ENCODE measurements at regions not wholly inside any gene's neighbourhood (a gene's known extent, or its start where the extent isn't known, plus 50 kb on each side); places are given as distances from the start of the nearest gene placed in this dataset.

- H3K36me3 ChIP-seq = no peaks in the 10 kb centered on the region
- H3K27ac ChIP-seq = no peak overlapping the region
- no peak overlapping the region for H3K4me3 ChIP-seq
- no peaks in the 10 kb centered on the region for H3K4me1 ChIP-seq
- H3K9me3 ChIP-seq = no peaks in the 10 kb centered on the region
- ATAC-seq (ENCODE audit: low FRiP score in 2 of 2) = no peak
- H3K27me3 ChIP-seq = no peaks in the 10 kb centered on the region
- no peak for DNase-seq
- TF ChIP-seq CTCF (IDR thresholded peaks at IDR 0.05) (no peak), EP300 (IDR thresholded peaks at IDR 0.05) (no peak), POLR2A (IDR thresholded peaks at IDR 0.05) (no peak), POLR2AphosphoS5 (IDR thresholded peaks at IDR 0.05) (no peak)
- WGBS, 2 donors = 71% methylated on average over 4 of the region's 4 CpGs
Measured at GRCh38 chr15:29208836-29209235, 60.8 kb downstream of the NSMCE3 start.

- ATAC-seq (ENCODE audit: low FRiP score in 2 of 2) = no peak
- no peak for DNase-seq
- no peak for TF ChIP-seq EP300 (IDR thresholded peaks at IDR 0.05)
- no peak for TF ChIP-seq POLR2AphosphoS5 (IDR thresholded peaks at IDR 0.05)
- no peak for TF ChIP-seq CTCF (IDR thresholded peaks at IDR 0.05)
- TF ChIP-seq POLR2A (IDR thresholded peaks at IDR 0.05) = no peak
Measured at GRCh38 chr15:29208352-29208751, 61.3 kb downstream of the NSMCE3 start.

GRCh38 chr15:29207758-29208108 lies 61.9 kb downstream of the NSMCE3 start:
- no peaks in the 10 kb centered on the region for H3K4me1 ChIP-seq
- WGBS, 2 donors = 70 to 80% methylated on average over 2 to 5 of the region's 5 CpGs
- ATAC-seq (ENCODE audit: low FRiP score in 2 of 2) (no peak), DNase-seq (no peak)
- H3K27ac ChIP-seq = no peak overlapping the region
- H3K36me3 ChIP-seq = no peaks in the 10 kb centered on the region
- TF ChIP-seq POLR2A (IDR thresholded peaks at IDR 0.05) (no peak), EP300 (IDR thresholded peaks at IDR 0.05) (no peak), POLR2AphosphoS5 (IDR thresholded peaks at IDR 0.05) (no peak), CTCF (IDR thresholded peaks at IDR 0.05) (no peak)
- H3K27me3 ChIP-seq = no peaks in the 10 kb centered on the region
- H3K9me3 ChIP-seq = no peaks in the 10 kb centered on the region
- H3K4me3 ChIP-seq = no peak overlapping the region

More at GRCh38 chr15:29208352-29208751, 61.3 kb downstream of the NSMCE3 start:
- Histone ChIP-seq H3K27ac (no peak overlapping the region), H3K27me3 (no peaks in the 10 kb centered on the region), H3K36me3 (no peaks in the 10 kb centered on the region), H3K9me3 (no peaks in the 10 kb centered on the region), H3K4me1 (no peaks in the 10 kb centered on the region), H3K4me3 (no peak overlapping the region)
- WGBS, 2 donors = 16 to 33% methylated on average over 4 to 5 of the region's 5 CpGs

- no peaks in the 10 kb centered on the region for H3K4me1 ChIP-seq
- DNase-seq (no peak), ATAC-seq (ENCODE audit: low FRiP score in 2 of 2) (no peak)
- WGBS, 2 donors = 88 to 93% methylated on average over 22 to 23 of the region's 23 CpGs
- H3K27ac ChIP-seq = no peak overlapping the region
- TF ChIP-seq POLR2A (IDR thresholded peaks at IDR 0.05) = no peak
- TF ChIP-seq CTCF (IDR thresholded peaks at IDR 0.05) = no peak
- H3K36me3 ChIP-seq = no peaks in the 10 kb centered on the region
- H3K27me3 ChIP-seq = no peaks in the 10 kb centered on the region
- H3K4me3 ChIP-seq = no peak overlapping the region
- H3K9me3 ChIP-seq = no peaks in the 10 kb centered on the region
Measured at GRCh38 chr15:29207027-29207757, 62.4 kb downstream of the NSMCE3 start.

- no peaks in the 10 kb centered on the region for H3K4me1 ChIP-seq
- H3K36me3 ChIP-seq = no peaks in the 10 kb centered on the region
- no peak for TF ChIP-seq CTCF (IDR thresholded peaks at IDR 0.05)
- TF ChIP-seq EP300 (IDR thresholded peaks at IDR 0.05) = no peak
- no peak for TF ChIP-seq POLR2A (IDR thresholded peaks at IDR 0.05)
- TF ChIP-seq POLR2AphosphoS5 (IDR thresholded peaks at IDR 0.05) = no peak
- no peak overlapping the region for H3K4me3 ChIP-seq
- DNase-seq (no peak), ATAC-seq (ENCODE audit: low FRiP score in 2 of 2) (no peak)
- WGBS, 2 donors = 46 to 59% methylated on average over 2 of the region's 2 CpGs
- H3K27me3 ChIP-seq = no peaks in the 10 kb centered on the region
- H3K9me3 ChIP-seq = no peaks in the 10 kb centered on the region
- no peak overlapping the region for H3K27ac ChIP-seq
Measured at GRCh38 chr15:29205186-29205585, 64.4 kb downstream of the NSMCE3 start.
